ENCODE measurements at regions not wholly inside any gene's neighbourhood (a gene's known extent, or its start where the extent isn't known, plus 50 kb on each side); places are given as distances from the start of the nearest gene placed in this dataset.

DNA sequence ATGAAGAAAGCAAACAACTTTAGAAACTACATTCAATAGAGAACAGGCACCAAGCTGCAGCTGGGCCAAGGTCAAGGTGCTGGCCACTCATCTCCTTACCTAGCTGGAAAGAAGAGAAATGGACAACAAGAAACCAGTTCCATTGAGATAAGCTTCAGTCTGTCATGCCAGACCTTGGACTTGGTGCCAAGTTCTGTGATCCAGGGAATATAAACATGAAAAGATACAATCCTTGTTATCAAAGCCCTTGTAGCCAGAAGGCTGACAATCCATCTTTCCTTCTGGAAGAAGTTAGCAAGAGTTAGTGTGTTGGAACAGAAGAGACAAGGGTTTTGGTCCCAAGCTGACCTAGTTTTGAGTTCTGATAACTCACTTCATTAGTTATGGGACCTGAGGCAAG is 227.5 kb downstream of the ACTL7B start:
- Histone ChIP-seq H3K9me1 (replicated peaks; ENCODE audit: control insufficient read depth, extremely low read depth, insufficient read depth, low read length) (no peaks in the 10 kb centered on the region), H3K27me3 (ENCODE audit: control insufficient read depth in 2 of 2, insufficient read depth in 2 of 2, low read length in 2 of 2) (no peaks in the 10 kb centered on the region), H3K9ac (replicated peaks; ENCODE audit: extremely low read depth, insufficient read depth, low read length) (no peak overlapping the region), H2AFZ (ENCODE audit: low read depth, low read length) (no peak overlapping the region), H3K4me3 (replicated peaks in 1 of 3; ENCODE audit: insufficient read depth in 1 of 3, low read depth in 1 of 3, low read length in 3 of 3) (no peak overlapping the region), H3K36me3 (ENCODE audit: control insufficient read depth in 2 of 2, extremely low read depth in 1 of 2, insufficient read depth in 2 of 2, low read length in 2 of 2) (no peaks in the 10 kb centered on the region), H3K9me3 (replicated peaks; ENCODE audit: control insufficient read depth, insufficient read depth, low read length) (no peaks in the 10 kb centered on the region), H3K4me2 (ENCODE audit: insufficient read depth, low read length) (no peak overlapping the region), H3K27ac (ENCODE audit: insufficient read depth, low read depth, low read length) (no peak overlapping the region), H3K4me1 (ENCODE audit: control insufficient read depth, extremely low read depth, insufficient read depth, low read length) (no peaks in the 10 kb centered on the region), H3K79me2 (ENCODE audit: control insufficient read depth, insufficient read depth, low read length) (no peaks in the 10 kb centered on the region), H4K20me1 (replicated peaks; ENCODE audit: control insufficient read depth, extremely low read depth, insufficient read depth, low read length) (no peaks in the 10 kb centered on the region)
- dilution Hi-C loops (cut with MboI; ENCODE audit: extremely low pct_ligation_motif_present, low sequenced_read_pairs) = no loop called here
- DNase-seq (ENCODE audit: low read depth, low spot score) (no peak), FAIRE-seq (no peak)
- BruUV-seq (replicated peaks) = no TSS peak
- TF ChIP-seq GATA2 (IDR thresholded peaks at IDR 0.05; ENCODE audit: insufficient read depth, insufficient read length, low read depth, low read length) (no peak), JUN (IDR thresholded peaks at IDR 0.05; ENCODE audit: borderline replicate concordance, insufficient read depth, insufficient read length, low read depth) (no peak), EZH2 (IDR thresholded peaks at IDR 0.05; ENCODE audit: borderline replicate concordance, low read depth, low read length, severe bottlenecking) (no peak), CTCF (IDR thresholded peaks at IDR 0.05; ENCODE audit: extremely low read depth in 1 of 2, insufficient read depth in 1 of 2, low read depth in 1 of 2, low read length in 2 of 2) (no peak), MYC (IDR thresholded peaks at IDR 0.05; ENCODE audit: low read depth, low read length) (no peak), POLR2A (IDR thresholded peaks at IDR 0.05; ENCODE audit: low read depth, low read length) (no peak), POLR2AphosphoS5 (IDR thresholded peaks at IDR 0.05; ENCODE audit: insufficient read depth, low read depth, low read length) (no peak), FOS (IDR thresholded peaks at IDR 0.05; ENCODE audit: borderline replicate concordance, insufficient read depth, low read length) (no peak)
- TF ChIP-seq, protein P1, sequence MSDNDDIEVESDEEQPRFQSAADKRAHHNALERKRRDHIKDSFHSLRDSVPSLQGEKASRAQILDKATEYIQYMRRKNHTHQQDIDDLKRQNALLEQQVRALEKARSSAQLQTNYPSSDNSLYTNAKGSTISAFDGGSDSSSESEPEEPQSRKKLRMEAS (IDR thresholded peaks at IDR 0.05; ENCODE audit: insufficient read depth, insufficient read length) = no peak
- intact Hi-C loops (cut with micrococcal nuclease) = no loop called here
- ChIA-PET POLR2A (no interaction called here), CTCF (interaction anchor here (0.5 kb wide), 1 partner anchor 26 kb away, joined by 5 read pairs; no protein-coding TSS in a partner anchor)

Measured in endothelial cell of umbilical vein (primary cell).